ENCODE measurements at regions not wholly inside any gene's neighbourhood (a gene's known extent, or its start where the extent isn't known, plus 50 kb on each side); places are given as distances from the start of the nearest gene placed in this dataset.

GRCh38 chr5:56330167-56330566 is 97.0 kb upstream of the ANKRD55 start:
- Histone ChIP-seq H3K4me3 (no peak overlapping the region), H3K9me3 (no peaks in the 10 kb centered on the region), H3K27me3 (no peaks in the 10 kb centered on the region), H3K36me3 (no peaks in the 10 kb centered on the region)
- no peak for DNase-seq

DNA sequence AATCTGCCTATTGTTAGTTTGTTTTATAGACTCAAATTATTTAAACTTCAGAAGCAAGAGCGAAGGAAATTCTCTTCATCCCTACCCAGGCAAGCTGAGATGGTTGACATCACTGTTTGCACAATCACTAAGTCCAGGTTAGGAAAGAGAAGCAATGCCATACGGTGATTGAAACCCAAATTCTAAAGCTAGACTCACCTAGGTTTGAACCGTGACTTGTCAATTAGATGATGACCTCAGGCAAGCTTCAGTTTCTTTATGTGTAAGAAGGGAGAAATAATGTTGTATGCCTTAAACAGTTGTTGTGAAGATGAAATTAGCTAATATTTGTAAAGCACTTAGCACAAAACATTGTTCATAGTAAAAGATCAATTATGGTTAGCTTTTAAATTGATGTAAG is 96.5 kb upstream of the ANKRD55 start:
- DNase-seq = no peak
- H3K36me3 ChIP-seq = no peaks in the 10 kb centered on the region
- no peaks in the 10 kb centered on the region for H3K27me3 ChIP-seq
- H3K4me3 ChIP-seq = no peak overlapping the region
- no peaks in the 10 kb centered on the region for H3K9me3 ChIP-seq

- no peak for DNase-seq
- no peaks in the 10 kb centered on the region for H3K36me3 ChIP-seq
- no peaks in the 10 kb centered on the region for H3K27me3 ChIP-seq
- H3K9me3 ChIP-seq = no peaks in the 10 kb centered on the region
- H3K4me3 ChIP-seq = no peak overlapping the region
Measured at GRCh38 chr5:56328753-56329560, 95.8 kb upstream of the ANKRD55 start.

- Histone ChIP-seq H3K9me3 (no peaks in the 10 kb centered on the region), H3K4me3 (no peak overlapping the region), H3K36me3 (no peaks in the 10 kb centered on the region), H3K27me3 (no peaks in the 10 kb centered on the region)
- DNase-seq = no peak
Measured at GRCh38 chr5:56327809-56328208, 94.7 kb upstream of the ANKRD55 start.

GRCh38 chr5:56326770-56327169 is 93.6 kb upstream of the ANKRD55 start:
- Histone ChIP-seq H3K36me3 (no peaks in the 10 kb centered on the region), H3K9me3 (no peaks in the 10 kb centered on the region), H3K27me3 (no peaks in the 10 kb centered on the region)

DNA sequence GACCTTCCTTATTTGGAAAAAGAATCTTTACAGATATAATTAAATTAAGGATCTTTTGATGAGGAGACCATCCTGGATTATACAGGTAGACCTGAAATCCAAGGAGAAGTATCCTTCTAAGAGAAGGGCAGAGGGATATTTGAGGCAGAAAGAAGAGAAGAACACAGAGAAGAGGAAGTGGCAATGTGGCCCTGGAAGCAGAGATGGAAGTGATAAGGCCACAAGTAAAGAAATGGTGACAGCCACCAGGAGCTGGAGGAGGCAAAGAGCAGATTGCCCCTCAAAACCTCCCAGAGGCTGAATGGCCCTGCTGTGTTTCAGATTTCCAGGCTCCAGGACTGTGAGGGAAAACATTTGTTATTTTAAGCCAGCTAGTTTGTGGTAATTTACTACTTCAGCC is 93.0 kb upstream of the ANKRD55 start:
- no peaks in the 10 kb centered on the region for H3K9me3 ChIP-seq
- H3K4me3 ChIP-seq = no peak overlapping the region
- no peaks in the 10 kb centered on the region for H3K27me3 ChIP-seq
- no peak for DNase-seq
- H3K36me3 ChIP-seq = no peaks in the 10 kb centered on the region

More at GRCh38 chr5:56326770-56327169, 93.6 kb upstream of the ANKRD55 start:
- no peak overlapping the region for H3K4me3 ChIP-seq
- DNase-seq = no peak

GRCh38 chr5:56325039-56325438 is 91.9 kb upstream of the ANKRD55 start:
- H3K36me3 ChIP-seq = no peaks in the 10 kb centered on the region
- no peaks in the 10 kb centered on the region for H3K27me3 ChIP-seq
- H3K9me3 ChIP-seq = no peaks in the 10 kb centered on the region
- DNase-seq = no peak
- H3K4me3 ChIP-seq = no peak overlapping the region

- DNase-seq = peak; percentile 40
- no peaks in the 10 kb centered on the region for H3K36me3 ChIP-seq
- no peak overlapping the region for H3K4me3 ChIP-seq
- no peaks in the 10 kb centered on the region for H3K27me3 ChIP-seq
- no peaks in the 10 kb centered on the region for H3K9me3 ChIP-seq
Measured at GRCh38 chr5:56323505-56323904, 90.4 kb upstream of the ANKRD55 start.

DNA sequence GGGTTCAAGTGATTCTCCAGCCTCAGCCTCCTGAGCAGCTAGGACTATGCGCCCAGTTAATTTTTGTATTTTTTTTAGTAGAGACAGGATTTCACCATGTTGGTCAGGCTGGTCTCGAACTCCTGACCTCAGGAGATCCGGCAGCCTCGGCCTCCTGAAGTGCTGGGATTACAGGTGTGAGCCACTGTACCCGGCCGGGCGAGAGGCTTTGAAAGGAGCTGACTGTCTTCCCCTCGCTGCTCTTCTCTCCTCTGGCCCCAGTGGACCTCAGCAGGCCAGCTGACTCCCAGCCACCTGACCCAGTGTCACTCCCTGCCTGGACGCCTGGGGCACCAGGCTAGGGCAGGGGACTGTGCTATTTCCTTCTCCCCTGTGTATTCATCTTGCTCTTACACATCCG is 89.5 kb upstream of the ANKRD55 start:
- Histone ChIP-seq H3K27me3 (no peaks in the 10 kb centered on the region), H3K4me3 (no peak overlapping the region), H3K9me3 (no peaks in the 10 kb centered on the region), H3K36me3 (no peaks in the 10 kb centered on the region)
- no peak for DNase-seq

GRCh38 chr5:56321236-56321881 is 88.2 kb upstream of the ANKRD55 start:
- Histone ChIP-seq H3K4me3 (no peak overlapping the region), H3K36me3 (no peaks in the 10 kb centered on the region), H3K9me3 (no peaks in the 10 kb centered on the region), H3K27me3 (no peaks in the 10 kb centered on the region)
- no peak for DNase-seq

DNA sequence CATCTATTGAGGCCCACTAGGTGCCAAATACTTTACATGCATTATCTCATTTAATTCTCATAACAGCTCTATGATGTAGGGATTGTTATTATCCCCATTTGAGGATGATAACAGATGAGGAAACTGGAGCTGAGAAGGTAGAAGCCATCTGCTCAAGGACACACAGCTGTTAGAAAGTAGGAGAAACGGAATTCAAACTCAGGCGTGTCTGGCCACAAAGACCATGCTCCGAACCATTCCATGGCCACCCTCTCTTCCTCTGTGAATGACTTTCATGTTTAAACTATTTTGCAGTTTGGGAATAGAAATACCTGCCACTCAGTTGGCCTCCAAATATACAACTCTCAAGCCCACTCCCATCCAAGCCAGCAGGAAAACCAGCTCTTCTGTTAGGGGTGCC is 87.6 kb upstream of the ANKRD55 start:
- Histone ChIP-seq H3K4me3 (no peak overlapping the region), H3K27me3 (no peaks in the 10 kb centered on the region), H3K36me3 (no peaks in the 10 kb centered on the region), H3K9me3 (no peaks in the 10 kb centered on the region)
- no peak for DNase-seq

- Histone ChIP-seq H3K9me3 (no peaks in the 10 kb centered on the region), H3K27me3 (no peaks in the 10 kb centered on the region), H3K4me3 (no peak overlapping the region), H3K36me3 (no peaks in the 10 kb centered on the region)
- DNase-seq = peak; percentile 49
Measured at GRCh38 chr5:56319526-56320181, 86.5 kb upstream of the ANKRD55 start.

DNA sequence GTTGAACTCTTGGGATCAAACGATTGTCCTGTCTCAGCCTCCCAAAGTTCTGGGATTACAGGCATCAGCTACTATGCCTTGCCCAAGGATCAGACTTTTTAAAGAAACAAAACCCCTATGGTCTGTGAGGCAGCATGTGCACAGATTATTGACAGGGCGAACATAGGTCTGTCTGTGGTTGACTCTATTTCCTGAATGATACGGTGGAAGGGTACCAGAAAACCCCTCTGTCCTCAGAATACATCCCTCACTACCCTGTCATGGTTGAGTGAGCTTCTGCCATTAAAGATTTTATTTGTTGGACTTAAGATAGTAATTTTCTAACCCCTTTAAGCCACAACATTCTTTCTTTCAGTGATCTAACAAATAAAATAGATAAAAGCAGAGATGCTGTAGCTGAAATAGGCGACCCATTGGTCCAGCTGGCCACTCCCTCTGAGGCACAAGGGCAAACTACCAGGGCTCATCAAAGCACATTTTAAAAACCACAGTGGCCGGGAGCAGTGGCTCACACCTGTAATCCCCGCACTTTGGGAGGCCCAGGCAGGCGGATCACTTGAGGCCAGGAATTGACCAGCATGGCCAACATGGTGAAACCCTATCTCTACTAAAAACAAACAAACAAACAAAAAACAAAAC is 84.9 kb upstream of the ANKRD55 start:
- Histone ChIP-seq H3K27me3 (no peaks in the 10 kb centered on the region), H3K4me3 (no peak overlapping the region)
- DNase-seq = no peak

GRCh38 chr5:56316299-56316994 is 83.3 kb upstream of the ANKRD55 start:
- Histone ChIP-seq H3K4me3 (no peak overlapping the region), H3K27me3 (no peaks in the 10 kb centered on the region), H3K9me3 (no peaks in the 10 kb centered on the region), H3K36me3 (no peaks in the 10 kb centered on the region)
- DNase-seq = no peak

More for the DNA sequence above, 84.9 kb upstream of the ANKRD55 start:
- H3K9me3 ChIP-seq = no peaks in the 10 kb centered on the region
- H3K36me3 ChIP-seq = no peaks in the 10 kb centered on the region

GRCh38 chr5:56314529-56314928 is 81.4 kb upstream of the ANKRD55 start:
- no peak for DNase-seq
- Histone ChIP-seq H3K27me3 (no peaks in the 10 kb centered on the region), H3K36me3 (no peaks in the 10 kb centered on the region), H3K4me3 (no peak overlapping the region), H3K9me3 (no peaks in the 10 kb centered on the region)

GRCh38 chr5:56313596-56313995 is 80.5 kb upstream of the ANKRD55 start:
- H3K4me3 ChIP-seq = no peak overlapping the region
- H3K27me3 ChIP-seq = no peaks in the 10 kb centered on the region
- no peaks in the 10 kb centered on the region for H3K36me3 ChIP-seq
- H3K9me3 ChIP-seq = no peaks in the 10 kb centered on the region
- no peak for DNase-seq

All from MG63 (cell line).